H9 (cell line): ENCODE measurements at regions not wholly inside any gene's neighbourhood (a gene's known extent, or its start where the extent isn't known, plus 50 kb on each side); places are given as distances from the start of the nearest gene placed in this dataset.

Experiments used
- DNase-seq: peaks from one replicate; pipeline ENCODE4 v3.0.0-alpha.2; 2017
- H2AFZ ChIP-seq: one replicate; pipeline ENCODE4 v1.6.1; 2013; ENCODE audit warnings: mild to moderate bottlenecking, low read length, control low read depth, moderate library complexity
- H2AK5ac ChIP-seq: 2 replicates; pipeline ENCODE4 v1.6.1; 2013; ENCODE audit warnings: low read length, control low read depth, mixed read lengths; ENCODE audit not compliant: insufficient read length
- H2BK120ac ChIP-seq: one replicate; pipeline ENCODE4 v1.6.1; 2013; ENCODE audit warnings: low read depth, mild to moderate bottlenecking, low read length, control low read depth, inconsistent platforms; ENCODE audit not compliant: poor library complexity, severe bottlenecking
- H2BK12ac ChIP-seq: 2 replicates; pipeline ENCODE4 v1.6.1; 2013; ENCODE audit warnings: low read length, control low read depth, mixed read lengths, low read depth; ENCODE audit not compliant: insufficient read length
- H2BK15ac ChIP-seq: 2 replicates; pipeline ENCODE4 v1.6.1; 2013; ENCODE audit warnings: low read depth, low read length, control low read depth
- H2BK20ac ChIP-seq: one replicate; pipeline ENCODE4 v1.6.1; 2013; ENCODE audit warnings: low read depth, mild to moderate bottlenecking, low read length, control low read depth, inconsistent platforms; ENCODE audit not compliant: poor library complexity, severe bottlenecking
- H2BK5ac ChIP-seq: 2 replicates; pipeline ENCODE4 v1.6.1; 2013; ENCODE audit warnings: low read length, control low read depth, mixed read lengths; ENCODE audit not compliant: insufficient read length
- H3K14ac ChIP-seq: 2 replicates; pipeline ENCODE4 v1.6.1; 2013; ENCODE audit warnings: low read length, control low read depth; ENCODE audit not compliant: insufficient read depth
- H3K18ac ChIP-seq: 2 replicates; pipeline ENCODE4 v1.6.1; 2013; ENCODE audit warnings: low read depth, mild to moderate bottlenecking, mixed read lengths, low read length, control low read depth; ENCODE audit not compliant: insufficient read length
- H3K23ac ChIP-seq: 2 replicates; pipeline ENCODE4 v1.6.1; 2013; ENCODE audit warnings: low read length, control low read depth, mixed read lengths, low read depth; ENCODE audit not compliant: insufficient read length
- H3K23me2 ChIP-seq: 2 replicates; pipeline ENCODE4 v1.6.1; 2013; ENCODE audit warnings: low read depth, mild to moderate bottlenecking, mixed read lengths, low read length, control low read depth; ENCODE audit not compliant: insufficient read length, poor library complexity, severe bottlenecking
- H3K27ac ChIP-seq: 2 replicates; pipeline ENCODE4 v1.5.1; 2013; ENCODE audit warnings: low read length, control low read depth, mixed read lengths, low read depth; ENCODE audit not compliant: insufficient read length
- H3K27me3 ChIP-seq: 2 replicates; pipeline ENCODE4 v1.6.1; 2013; ENCODE audit warnings: low read length, control low read depth, inconsistent platforms; ENCODE audit not compliant: insufficient read depth
- H3K4ac ChIP-seq: 2 replicates; pipeline ENCODE4 v1.6.1; 2013; ENCODE audit warnings: low read depth, mild to moderate bottlenecking, control low read depth, inconsistent platforms, low read length, moderate library complexity
- H3K4me1 ChIP-seq: 2 replicates; pipeline ENCODE4 v1.6.1; 2013; ENCODE audit warnings: low read length, control low read depth, inconsistent platforms; ENCODE audit not compliant: insufficient read depth
- H3K4me2 ChIP-seq: 2 replicates; pipeline ENCODE4 v1.6.1; 2013; ENCODE audit warnings: low read length, control low read depth, mixed read lengths; ENCODE audit not compliant: insufficient read length, insufficient read depth
- H3K56ac ChIP-seq: 2 replicates; pipeline ENCODE4 v1.6.1; 2013; ENCODE audit warnings: low read depth, mild to moderate bottlenecking, mixed read lengths, low read length, control low read depth; ENCODE audit not compliant: insufficient read length
- H3K79me1 ChIP-seq: 2 replicates; pipeline ENCODE4 v1.6.1; 2013; ENCODE audit warnings: low read depth, mild to moderate bottlenecking, moderate library complexity, low read length, control low read depth, inconsistent platforms; ENCODE audit not compliant: insufficient read depth, poor library complexity, severe bottlenecking
- H3K79me2 ChIP-seq: 2 replicates; pipeline ENCODE4 v1.6.1; 2013; ENCODE audit warnings: low read length, control low read depth, inconsistent platforms; ENCODE audit not compliant: insufficient read depth
- H3K9ac ChIP-seq: 2 replicates; pipeline ENCODE4 v1.6.1; 2013; ENCODE audit warnings: low read length, control low read depth, mixed read lengths; ENCODE audit not compliant: insufficient read length; ENCODE audit errors: extremely low read depth
- H3K9me3 ChIP-seq: one replicate; pipeline ENCODE4 v1.6.1; 2013; ENCODE audit warnings: low read depth, low read length, inconsistent platforms; ENCODE audit not compliant: control insufficient read depth
- H3T11ph ChIP-seq: one replicate; pipeline ENCODE4 v1.6.1; 2013; ENCODE audit warnings: mild to moderate bottlenecking, low read length, control low read depth, inconsistent platforms
- H4K20me1 ChIP-seq: one replicate; pipeline ENCODE4 v1.6.1; 2013; ENCODE audit not compliant: control insufficient read depth, insufficient read length, insufficient read depth
- H4K5ac ChIP-seq: 2 replicates; pipeline ENCODE4 v1.6.1; 2013; ENCODE audit warnings: low read depth, mild to moderate bottlenecking, mixed read lengths, low read length, control low read depth; ENCODE audit not compliant: insufficient read length
- H4K8ac ChIP-seq: replicated peaks from 2 replicates; pipeline ENCODE4 v1.6.1; 2013; ENCODE audit warnings: low read length, control low read depth, mixed read lengths, low read depth; ENCODE audit not compliant: insufficient read length
- H4K91ac ChIP-seq: 2 replicates; pipeline ENCODE4 v1.6.1; 2013; ENCODE audit warnings: low read depth, mild to moderate bottlenecking, moderate library complexity, mixed read lengths, low read length, control low read depth; ENCODE audit not compliant: insufficient read length
- H3K27ac Mint-ChIP-seq, 3 experiments: 2 replicates in 2 of 3; 3 replicates in 1 of 3; pipeline ENCODE4 v1.8.0; 2020 to 2021; ENCODE audit warnings: mixed read lengths in 3 of 3, mild to moderate bottlenecking in 1 of 3, moderate library complexity in 1 of 3
- H3K27me3 Mint-ChIP-seq: 2 replicates; pipeline ENCODE4 v1.8.0; 2021; ENCODE audit warnings: low read depth, mild to moderate bottlenecking, moderate library complexity, mixed read lengths
- H3K36me3 Mint-ChIP-seq, 3 experiments: 2 replicates in 2 of 3; 3 replicates in 1 of 3; pipeline ENCODE4 v1.8.0; 2020 to 2021; ENCODE audit warnings: low read depth in 3 of 3, mixed read lengths in 3 of 3; ENCODE audit not compliant: insufficient read depth in 1 of 3
- H3K4me1 Mint-ChIP-seq, 2 experiments: 2 replicates each; pipeline ENCODE4 v1.8.0; 2020; ENCODE audit warnings: mixed read lengths in 2 of 2
- H3K4me3 Mint-ChIP-seq, 2 experiments: 2 replicates in 1 of 2; 3 replicates in 1 of 2; pipeline ENCODE4 v1.8.0; 2020 to 2021; ENCODE audit warnings: mild to moderate bottlenecking in 2 of 2, mixed read lengths in 2 of 2, moderate library complexity in 1 of 2
- H3K9me3 Mint-ChIP-seq, 2 experiments: 2 replicates in 1 of 2; 3 replicates in 1 of 2; pipeline ENCODE4 v1.8.0; 2020; ENCODE audit warnings: mild to moderate bottlenecking in 2 of 2, mixed read lengths in 2 of 2, moderate library complexity in 1 of 2
- CTCF ChIP-seq: fragments of 200-600 bp; sonication (generic); conservative IDR thresholded peaks from 3 replicates; pipeline ENCODE4 v1.8.0; 2021; ENCODE audit warnings: antibody characterized with exemption, mild to moderate bottlenecking
- WGBS: extraction: QIAGEN DNeasy Blood & Tissue Kit; methylation state at CpG from one replicate; pipeline ENCODE4 v1.1.7; 2013; ENCODE audit warnings: missing lambda C conversion rate, low lambda C conversion rate, mixed read lengths; ENCODE audit not compliant: insufficient read length; ENCODE audit errors: extremely low coverage; 5-methylcytosine and 5-hydroxymethylcytosine counted together

- Histone ChIP-seq H2BK5ac (no peak overlapping the region), H4K20me1 (no peaks in the 10 kb centered on the region), H3K14ac (no peak overlapping the region), H3K9ac (no peak overlapping the region), H2BK20ac (no peak overlapping the region), H3K23me2 (no peaks in the 10 kb centered on the region), H4K8ac (no peak overlapping the region), H3K79me2 (no peaks in the 10 kb centered on the region), H3K23ac (no peak overlapping the region), H3K18ac (no peak overlapping the region), H4K91ac (no peak overlapping the region), H3K9me3 (no peaks in the 10 kb centered on the region), H3K27me3 (no peaks in the 10 kb centered on the region), H3K27ac (no peak overlapping the region), H3K56ac (no peak overlapping the region), H3K4ac (no peak overlapping the region), H2BK120ac (no peak overlapping the region), H3K4me2 (no peak overlapping the region), H3K79me1 (no peaks in the 10 kb centered on the region), H2AK5ac (no peak overlapping the region), H3K4me1 (no peaks in the 10 kb centered on the region), H4K5ac (no peak overlapping the region), H2BK15ac (no peak overlapping the region), H2BK12ac (no peak overlapping the region), H2AFZ (no peak overlapping the region), H3T11ph (no peak overlapping the region)
- Mint-ChIP-seq H3K36me3 (no peaks in the 10 kb centered on the region), H3K4me3 (no peak overlapping the region), H3K27ac (no peak overlapping the region; a peak in 1 of 7 replicates), H3K27me3 (no peaks in the 10 kb centered on the region), H3K4me1 (peaks cover 0 to 2% of the 10 kb centered on the region in 2 experiments; a peak in 1 of 4 replicates), H3K9me3 (no peaks in the 10 kb centered on the region)
- no peak for DNase-seq
- TF ChIP-seq CTCF: no peak
- no CpG with 5 or more reads among the region's 7 CpGs for WGBS
Measured at GRCh38 chr7:17523813-17524739, 225.6 kb downstream of the AHR start.
